ENCODE measurements at regions not wholly inside any gene's neighbourhood (a gene's known extent, or its start where the extent isn't known, plus 50 kb on each side); places are given as distances from the start of the nearest gene placed in this dataset.
"Not testable (repeated sequence)": the region's sequence is repeated elsewhere in the genome, so short reads cannot be mapped to it uniquely, and the experiment has no call there.

- TF ChIP-seq, protein P1, sequence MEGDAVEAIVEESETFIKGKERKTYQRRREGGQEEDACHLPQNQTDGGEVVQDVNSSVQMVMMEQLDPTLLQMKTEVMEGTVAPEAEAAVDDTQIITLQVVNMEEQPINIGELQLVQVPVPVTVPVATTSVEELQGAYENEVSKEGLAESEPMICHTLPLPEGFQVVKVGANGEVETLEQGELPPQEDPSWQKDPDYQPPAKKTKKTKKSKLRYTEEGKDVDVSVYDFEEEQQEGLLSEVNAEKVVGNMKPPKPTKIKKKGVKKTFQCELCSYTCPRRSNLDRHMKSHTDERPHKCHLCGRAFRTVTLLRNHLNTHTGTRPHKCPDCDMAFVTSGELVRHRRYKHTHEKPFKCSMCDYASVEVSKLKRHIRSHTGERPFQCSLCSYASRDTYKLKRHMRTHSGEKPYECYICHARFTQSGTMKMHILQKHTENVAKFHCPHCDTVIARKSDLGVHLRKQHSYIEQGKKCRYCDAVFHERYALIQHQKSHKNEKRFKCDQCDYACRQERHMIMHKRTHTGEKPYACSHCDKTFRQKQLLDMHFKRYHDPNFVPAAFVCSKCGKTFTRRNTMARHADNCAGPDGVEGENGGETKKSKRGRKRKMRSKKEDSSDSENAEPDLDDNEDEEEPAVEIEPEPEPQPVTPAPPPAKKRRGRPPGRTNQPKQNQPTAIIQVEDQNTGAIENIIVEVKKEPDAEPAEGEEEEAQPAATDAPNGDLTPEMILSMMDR (IDR thresholded peaks at IDR 0.05; ENCODE audit: low read length) = not testable (repeated sequence)
- not testable (repeated sequence) for TF ChIP-seq EZH2 (IDR thresholded peaks at IDR 0.05; ENCODE audit: borderline replicate concordance, low read length)
These were observed 114.1 kb downstream of the ZMAT1 start for GRCh38 chrX:101817739-101818138.
